Hepatocyte (in vitro differentiated cells): ENCODE measurements at regions not wholly inside any gene's neighbourhood (a gene's known extent, or its start where the extent isn't known, plus 50 kb on each side); places are given as distances from the start of the nearest gene placed in this dataset.

Experiments
- DNase-seq: peaks from one replicate; pipeline ENCODE4 v3.0.0-alpha.2; 2016; ENCODE audit warnings: low spot score
- H2AFZ ChIP-seq: fragments of 200-600 bp; sonication (generic); 2 replicates; pipeline ENCODE4 v1.6.0; 2016; ENCODE audit warnings: antibody characterized with exemption, mild to moderate bottlenecking
- H3K27ac ChIP-seq: fragments of 200-600 bp; sonication (generic); 2 replicates; pipeline ENCODE4 v1.5.1; 2016; ENCODE audit warnings: mild to moderate bottlenecking
- H3K27me3 ChIP-seq: fragments of 200-600 bp; sonication (generic); 2 replicates; pipeline ENCODE4 v1.6.1; 2016
- H3K36me3 ChIP-seq: fragments of 200-600 bp; sonication (generic); replicated peaks from 2 replicates; pipeline ENCODE4 v1.5.1; 2016; ENCODE audit warnings: low read depth; ENCODE audit not compliant: insufficient read depth
- H3K4me1 ChIP-seq: fragments of 200-600 bp; sonication (generic); 2 replicates; pipeline ENCODE4 v1.5.1; 2016; ENCODE audit warnings: mild to moderate bottlenecking, moderate library complexity; ENCODE audit not compliant: insufficient read depth
- H3K4me2 ChIP-seq: fragments of 200-600 bp; sonication (generic); 2 replicates; pipeline ENCODE4 v1.6.0; 2016
- H3K4me3 ChIP-seq: fragments of 200-600 bp; sonication (generic); 2 replicates; pipeline ENCODE4 v1.5.1; 2016; ENCODE audit warnings: mild to moderate bottlenecking
- H3K79me2 ChIP-seq: fragments of 200-600 bp; sonication (generic); 2 replicates; pipeline ENCODE4 v1.6.0; 2017; ENCODE audit warnings: mild to moderate bottlenecking
- H3K9me2 ChIP-seq: fragments of 200-600 bp; sonication (generic); replicated peaks from 2 replicates; pipeline ENCODE4 v1.6.0; 2017; ENCODE audit warnings: mild to moderate bottlenecking; ENCODE audit not compliant: insufficient read depth
- H3K9me3 ChIP-seq: fragments of 200-600 bp; sonication (generic); 2 replicates; pipeline ENCODE4 v1.5.1; 2016; ENCODE audit warnings: low read depth, mild to moderate bottlenecking
- H4K20me1 ChIP-seq: fragments of 200-600 bp; sonication (generic); 2 replicates; pipeline ENCODE4 v1.6.0; 2016; ENCODE audit warnings: mild to moderate bottlenecking; ENCODE audit not compliant: insufficient read depth, poor library complexity, severe bottlenecking
- EZH2 ChIP-seq: fragments of 200-600 bp; sonication (generic); IDR thresholded peaks from 2 replicates; pipeline ENCODE4 v1.6.1; 2016; ENCODE audit warnings: antibody characterized with exemption, mild to moderate bottlenecking, borderline replicate concordance
- EZH2phosphoT487 ChIP-seq: fragments of 200-600 bp; sonication (generic); IDR thresholded peaks from one replicate; pipeline ENCODE4 v1.6.1; 2018; ENCODE audit warnings: antibody characterized with exemption, mild to moderate bottlenecking, low read depth, moderate library complexity; ENCODE audit not compliant: unreplicated experiment, severe bottlenecking
- WGBS: methylation state at CpG from one replicate; pipeline ENCODE4 v1.1.6; 2016; ENCODE audit warnings: low lambda C conversion rate; ENCODE audit errors: missing lambda C conversion rate; 5-methylcytosine and 5-hydroxymethylcytosine counted together
- TF ChIP-seq, protein P1 (sequence below): fragments of 200-600 bp; sonication (generic); IDR thresholded peaks from 2 replicates; pipeline ENCODE4 v1.5.1; 2016; ENCODE audit warnings: antibody characterized with exemption, mild to moderate bottlenecking; ENCODE audit not compliant: poor library complexity

DNA sequence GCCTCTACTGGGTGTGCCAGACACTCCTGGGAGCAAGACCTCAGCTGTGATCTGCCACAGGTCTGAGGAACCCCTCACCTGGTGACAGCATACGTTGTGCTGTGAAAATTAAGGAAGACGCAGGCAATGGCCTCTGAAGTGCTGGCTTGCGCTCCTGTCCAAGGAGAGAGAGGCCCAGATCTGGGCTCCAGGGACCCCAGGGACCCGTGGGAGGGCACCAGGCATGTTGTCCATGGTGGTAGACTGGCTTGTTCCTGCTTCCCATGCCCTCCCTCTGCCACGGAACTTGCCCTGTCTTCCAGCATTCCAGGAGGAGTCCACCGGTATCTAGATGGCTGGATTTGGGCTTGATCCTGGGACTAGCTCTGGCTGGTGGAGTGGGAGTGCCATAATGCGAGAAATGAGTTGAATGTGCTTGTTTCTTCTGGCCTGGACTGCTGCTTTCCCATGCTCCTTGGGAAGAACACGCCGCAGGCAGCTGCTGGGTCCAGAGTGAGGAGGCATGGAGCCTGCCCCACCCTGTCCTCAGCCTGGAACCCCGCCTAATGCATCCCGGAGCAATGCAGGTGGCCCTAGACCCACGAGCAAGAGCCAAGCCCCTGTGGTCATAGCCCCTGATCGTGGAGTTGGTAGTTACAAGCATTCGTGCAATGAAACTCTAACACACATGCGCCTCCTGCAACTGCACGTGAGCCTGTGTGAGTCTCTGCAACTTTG is 190.2 kb downstream of the TEX29 start:
- H3K27me3 ChIP-seq = peaks cover 2% of the 10 kb centered on the region

DNA sequence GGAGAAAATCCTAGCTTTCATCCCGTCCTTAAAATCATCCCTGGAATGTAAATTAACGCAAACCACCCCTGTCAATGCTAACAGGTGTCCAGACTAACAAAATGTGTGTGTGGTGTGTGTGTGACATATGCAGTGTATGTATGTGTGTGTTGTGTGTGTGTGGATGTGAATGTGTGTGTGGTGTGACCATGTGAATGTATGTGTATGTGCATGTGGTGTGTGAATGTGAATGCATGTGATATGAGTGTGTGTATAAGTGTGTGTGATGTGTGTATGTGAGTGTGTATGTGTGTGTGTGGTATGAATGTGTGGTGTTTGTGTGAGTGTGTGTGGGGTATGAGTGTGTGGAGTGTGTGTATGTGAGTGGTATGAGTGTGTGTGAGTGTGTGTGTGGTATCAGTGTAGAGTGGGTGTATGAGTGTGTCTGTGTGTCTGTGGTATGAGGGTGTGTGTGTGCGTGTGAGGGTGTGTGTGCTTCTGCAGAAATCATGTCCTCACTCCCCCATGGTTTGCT is 190.8 kb downstream of the TEX29 start:
- no peak overlapping the region for H3K4me2 ChIP-seq
- H3K27ac ChIP-seq = no peak overlapping the region
- no peaks in the 10 kb centered on the region for H3K36me3 ChIP-seq
- no peak overlapping the region for H2AFZ ChIP-seq
- no peak overlapping the region for H3K4me3 ChIP-seq
- peaks cover 8% of the 10 kb centered on the region for H3K27me3 ChIP-seq
- TF ChIP-seq EZH2phosphoT487 (no peak), EZH2 (no peak)
- TF ChIP-seq, protein P1, sequence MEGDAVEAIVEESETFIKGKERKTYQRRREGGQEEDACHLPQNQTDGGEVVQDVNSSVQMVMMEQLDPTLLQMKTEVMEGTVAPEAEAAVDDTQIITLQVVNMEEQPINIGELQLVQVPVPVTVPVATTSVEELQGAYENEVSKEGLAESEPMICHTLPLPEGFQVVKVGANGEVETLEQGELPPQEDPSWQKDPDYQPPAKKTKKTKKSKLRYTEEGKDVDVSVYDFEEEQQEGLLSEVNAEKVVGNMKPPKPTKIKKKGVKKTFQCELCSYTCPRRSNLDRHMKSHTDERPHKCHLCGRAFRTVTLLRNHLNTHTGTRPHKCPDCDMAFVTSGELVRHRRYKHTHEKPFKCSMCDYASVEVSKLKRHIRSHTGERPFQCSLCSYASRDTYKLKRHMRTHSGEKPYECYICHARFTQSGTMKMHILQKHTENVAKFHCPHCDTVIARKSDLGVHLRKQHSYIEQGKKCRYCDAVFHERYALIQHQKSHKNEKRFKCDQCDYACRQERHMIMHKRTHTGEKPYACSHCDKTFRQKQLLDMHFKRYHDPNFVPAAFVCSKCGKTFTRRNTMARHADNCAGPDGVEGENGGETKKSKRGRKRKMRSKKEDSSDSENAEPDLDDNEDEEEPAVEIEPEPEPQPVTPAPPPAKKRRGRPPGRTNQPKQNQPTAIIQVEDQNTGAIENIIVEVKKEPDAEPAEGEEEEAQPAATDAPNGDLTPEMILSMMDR = no peak
- H3K9me2 ChIP-seq = no peaks in the 10 kb centered on the region
- no peak for DNase-seq
- H3K9me3 ChIP-seq = no peaks in the 10 kb centered on the region
- 74% methylated on average over 3 of the region's 3 CpGs for WGBS
- H3K79me2 ChIP-seq = no peaks in the 10 kb centered on the region
- H4K20me1 ChIP-seq = no peaks in the 10 kb centered on the region
- no peaks in the 10 kb centered on the region for H3K4me1 ChIP-seq

More for the DNA sequence above, 190.2 kb downstream of the TEX29 start:
- TF ChIP-seq, protein P1 = no peak
- TF ChIP-seq EZH2phosphoT487 (no peak), EZH2 (no peak)
- no peak for DNase-seq
- Histone ChIP-seq H3K4me2 (no peak overlapping the region), H2AFZ (no peak overlapping the region), H3K79me2 (no peaks in the 10 kb centered on the region), H3K9me3 (no peaks in the 10 kb centered on the region), H3K4me3 (no peak overlapping the region), H4K20me1 (no peaks in the 10 kb centered on the region), H3K4me1 (no peaks in the 10 kb centered on the region), H3K9me2 (no peaks in the 10 kb centered on the region), H3K36me3 (no peaks in the 10 kb centered on the region), H3K27ac (no peak overlapping the region)
- whole genome bisulfite sequencing = 87% methylated on average over 16 of the region's 16 CpGs

DNA sequence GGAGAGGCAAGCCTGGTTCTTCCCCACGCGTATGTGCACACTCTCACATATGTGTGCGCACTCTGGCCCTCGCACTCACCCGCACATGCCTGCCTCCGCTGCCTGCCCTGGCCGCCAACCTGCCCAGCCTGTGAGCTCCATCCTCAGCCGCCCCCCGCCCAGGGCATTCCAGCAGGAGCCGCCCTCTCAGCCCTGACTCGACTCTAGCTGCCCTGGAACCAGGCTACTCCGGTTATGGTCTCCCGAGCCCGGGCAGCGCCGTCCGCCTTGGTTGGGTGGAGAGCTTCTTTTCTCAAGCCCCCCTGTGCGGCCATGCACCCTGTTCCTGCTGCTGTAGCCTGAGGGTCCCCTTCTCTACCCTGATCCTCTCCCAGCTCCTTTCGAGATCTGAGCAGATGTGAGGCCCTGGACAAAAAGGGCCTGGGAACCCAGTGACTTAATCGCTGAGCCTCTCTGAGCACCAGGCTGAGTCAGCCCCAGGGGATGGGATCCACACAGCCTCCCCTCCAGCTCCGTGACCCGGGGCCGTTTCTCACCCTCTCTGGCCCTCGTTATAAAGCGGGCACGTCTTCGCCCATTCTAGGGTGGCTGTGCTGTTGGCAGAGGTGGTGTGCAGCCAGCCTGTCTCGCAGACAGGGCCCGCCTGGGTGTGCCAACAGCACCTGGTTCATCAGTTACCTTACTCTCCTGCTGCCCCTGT is 191.5 kb downstream of the TEX29 start:
- Histone ChIP-seq H4K20me1 (no peaks in the 10 kb centered on the region), H3K36me3 (no peaks in the 10 kb centered on the region), H3K79me2 (no peaks in the 10 kb centered on the region), H3K4me3 (no peak overlapping the region), H3K9me3 (no peaks in the 10 kb centered on the region), H3K27me3 (peaks cover 10% of the 10 kb centered on the region), H3K27ac (no peak overlapping the region), H3K9me2 (no peaks in the 10 kb centered on the region), H3K4me1 (no peaks in the 10 kb centered on the region), H3K4me2 (no peak overlapping the region), H2AFZ (no peak overlapping the region)
- DNase-seq = no peak
- TF ChIP-seq EZH2phosphoT487 = no peak
- no peak for TF ChIP-seq EZH2
- TF ChIP-seq, protein P1 = no peak
- WGBS = 94% methylated on average over 25 of the region's 29 CpGs
